Fibroblast of skin of left biceps (primary cell): ENCODE measurements at regions not wholly inside any gene's neighbourhood (a gene's known extent, or its start where the extent isn't known, plus 50 kb on each side); places are given as distances from the start of the nearest gene placed in this dataset.
"Not testable (repeated sequence)": the region's sequence is repeated elsewhere in the genome, so short reads cannot be mapped to it uniquely, and the experiment has no call there.

ENCODE experiments used
- DNase-seq, 2 experiments: peaks; one replicate each; pipeline ENCODE4 v3.0.0-alpha.2; 2013; ENCODE audit warnings: low read depth in 2 of 2

DNA sequence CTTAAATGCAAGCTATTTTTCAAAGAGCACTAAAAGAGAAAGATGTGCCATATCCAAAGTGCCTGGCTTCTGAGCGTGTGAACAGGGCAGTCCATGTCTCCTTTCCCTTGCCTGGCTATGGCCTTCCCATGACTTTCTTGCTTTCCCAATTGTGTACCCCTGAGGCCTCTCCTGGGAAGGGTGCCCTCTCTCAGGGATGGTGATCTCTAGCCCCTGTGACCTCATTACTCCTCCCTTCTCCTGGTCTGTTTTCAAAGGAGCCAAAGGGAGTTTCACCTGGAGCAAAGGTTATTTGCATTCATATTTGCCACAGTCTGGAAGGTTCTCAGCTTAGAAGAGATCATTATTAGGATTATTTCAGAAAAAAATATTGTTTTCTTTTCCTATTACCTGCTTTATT is 429.4 kb upstream of the TMTC1 start:
- no peak for DNase-seq

DNA sequence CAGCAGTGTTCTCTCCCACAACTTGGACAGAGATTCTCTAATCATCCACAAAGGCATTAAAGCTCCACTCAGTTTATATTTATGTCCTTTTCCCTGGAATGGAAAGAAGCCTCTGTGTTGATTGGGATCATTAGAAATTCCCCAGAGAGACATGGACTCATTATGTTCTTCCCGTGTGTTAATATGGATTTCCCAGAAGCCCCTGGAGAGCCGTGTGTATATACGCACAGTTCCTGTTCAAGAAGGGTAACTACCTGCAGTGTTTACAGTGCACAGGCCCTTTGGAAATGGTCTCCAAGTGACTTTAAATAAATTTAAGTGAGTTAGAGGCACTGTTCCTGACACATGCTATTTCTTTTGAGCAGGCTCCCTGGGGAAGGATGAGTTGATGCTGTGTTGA is 428.0 kb upstream of the TMTC1 start:
- DNase-seq, result no peak

DNA sequence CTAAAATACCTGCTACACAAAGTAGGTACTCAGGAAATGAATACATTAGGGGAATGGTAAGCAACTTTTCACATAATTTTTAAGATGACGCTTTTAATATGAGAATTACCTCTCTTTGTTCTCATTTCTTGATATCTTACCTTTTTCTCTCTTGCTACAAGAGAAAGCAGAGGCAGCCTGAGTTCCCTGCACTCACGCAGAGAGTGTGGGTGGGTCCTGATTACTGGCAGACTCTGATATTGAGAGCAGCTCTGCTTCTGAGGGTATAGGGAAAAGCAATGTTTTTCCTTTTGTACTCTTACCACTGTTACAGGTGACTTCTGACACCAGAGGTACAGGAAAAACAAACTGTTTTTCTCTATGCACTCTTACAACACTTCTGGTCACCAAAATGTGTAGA is 420.2 kb upstream of the TMTC1 start:
- DNase-seq, result no peak

DNA sequence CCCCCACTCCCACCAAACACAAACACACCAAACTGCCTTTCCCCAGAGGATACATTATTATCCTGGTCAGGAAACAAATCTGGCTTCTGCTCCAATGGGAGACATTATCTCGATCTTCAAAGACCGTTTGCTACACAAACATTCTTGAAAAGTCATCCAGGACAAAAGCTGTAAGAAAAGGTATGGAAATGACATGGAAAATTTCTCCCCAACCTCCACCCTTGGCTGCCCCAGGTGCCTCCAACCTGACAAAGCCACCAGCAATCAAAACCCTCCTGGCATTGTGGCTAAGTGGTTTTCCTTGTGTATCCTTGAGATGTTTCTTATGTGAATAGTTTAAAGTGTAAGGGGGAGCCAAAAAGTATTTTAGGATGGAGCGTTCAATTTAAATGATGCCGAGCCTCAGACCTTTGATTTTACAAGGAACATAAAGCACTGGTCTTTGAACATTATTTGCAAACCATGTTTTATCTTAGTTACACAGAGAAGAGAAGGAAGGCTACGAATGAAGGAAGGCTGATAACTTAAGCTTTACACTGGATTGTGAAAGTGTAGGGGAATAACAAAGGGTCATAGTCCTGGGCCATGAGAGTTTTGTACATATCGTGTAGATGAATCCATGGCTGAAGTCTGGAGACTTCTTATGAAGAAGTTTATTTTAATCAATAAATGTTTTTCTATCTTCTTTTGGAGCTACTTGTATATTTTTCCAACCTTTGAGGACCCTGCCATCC is 418.9 kb upstream of the TMTC1 start:
- DNase-seq, result no peak

DNA sequence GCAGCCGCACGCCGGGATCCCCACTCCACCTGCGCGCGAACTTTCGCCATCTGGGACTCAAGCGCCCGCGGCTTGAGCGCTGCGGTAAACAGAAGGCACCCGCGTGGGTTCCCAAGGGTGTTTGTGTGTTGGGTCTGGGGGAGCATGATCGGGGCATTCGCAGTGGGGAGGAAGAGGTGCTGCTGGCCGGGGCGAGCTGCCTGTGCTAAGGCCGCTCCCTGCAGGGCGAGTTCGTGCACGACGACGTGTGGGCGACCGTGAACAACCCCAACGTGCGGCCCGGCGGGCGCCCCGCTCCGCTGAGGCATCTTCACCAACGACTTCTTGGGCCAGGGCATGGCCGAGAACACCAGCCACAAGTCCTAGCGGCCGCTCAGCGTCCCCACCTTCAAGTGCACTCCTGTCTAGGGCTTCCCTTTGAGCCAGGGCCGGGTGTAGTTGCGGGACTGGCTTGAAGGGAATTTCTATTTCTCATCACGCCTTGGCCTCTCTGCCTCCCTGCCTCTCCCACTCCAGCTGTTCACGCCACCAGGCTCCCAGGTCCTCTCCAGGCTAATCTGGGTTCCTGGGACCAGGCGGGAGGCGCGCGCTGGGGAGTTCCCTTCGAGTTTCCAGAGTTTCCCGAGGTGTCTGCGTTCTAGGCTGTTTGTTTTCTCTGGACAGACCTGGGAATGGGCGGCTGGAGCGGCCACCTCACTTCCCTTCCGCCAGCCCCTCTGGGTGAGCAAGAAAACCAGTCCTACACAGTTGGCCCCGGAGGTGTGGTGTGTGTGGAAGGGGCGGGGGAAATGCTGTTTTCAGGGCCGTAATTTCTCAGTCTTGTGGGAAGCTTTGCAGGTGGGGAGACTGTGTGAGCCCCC is 417.8 kb upstream of the TMTC1 start:
- no peak for DNase-seq

DNA sequence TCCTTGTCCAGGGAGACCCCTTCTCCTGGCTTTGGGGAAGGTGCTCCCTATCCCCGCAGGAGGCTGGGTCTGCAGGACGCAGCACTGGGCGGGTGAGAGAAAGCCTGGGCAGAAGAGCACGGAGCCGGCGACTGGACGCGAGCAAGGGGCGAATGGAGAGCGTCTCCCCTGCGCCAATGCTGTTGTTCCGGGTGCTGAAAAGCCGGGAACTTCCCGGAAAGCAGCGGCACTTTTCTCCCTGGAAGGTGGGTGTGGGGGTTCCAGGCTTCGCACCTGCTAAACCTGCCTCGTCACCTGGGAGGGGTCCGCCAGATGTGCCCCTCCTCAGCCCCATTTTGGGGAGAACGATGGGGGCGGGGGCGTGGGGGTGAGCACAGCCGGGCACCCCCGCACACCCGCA is 417.1 kb upstream of the TMTC1 start:
- no peak for DNase-seq

DNA sequence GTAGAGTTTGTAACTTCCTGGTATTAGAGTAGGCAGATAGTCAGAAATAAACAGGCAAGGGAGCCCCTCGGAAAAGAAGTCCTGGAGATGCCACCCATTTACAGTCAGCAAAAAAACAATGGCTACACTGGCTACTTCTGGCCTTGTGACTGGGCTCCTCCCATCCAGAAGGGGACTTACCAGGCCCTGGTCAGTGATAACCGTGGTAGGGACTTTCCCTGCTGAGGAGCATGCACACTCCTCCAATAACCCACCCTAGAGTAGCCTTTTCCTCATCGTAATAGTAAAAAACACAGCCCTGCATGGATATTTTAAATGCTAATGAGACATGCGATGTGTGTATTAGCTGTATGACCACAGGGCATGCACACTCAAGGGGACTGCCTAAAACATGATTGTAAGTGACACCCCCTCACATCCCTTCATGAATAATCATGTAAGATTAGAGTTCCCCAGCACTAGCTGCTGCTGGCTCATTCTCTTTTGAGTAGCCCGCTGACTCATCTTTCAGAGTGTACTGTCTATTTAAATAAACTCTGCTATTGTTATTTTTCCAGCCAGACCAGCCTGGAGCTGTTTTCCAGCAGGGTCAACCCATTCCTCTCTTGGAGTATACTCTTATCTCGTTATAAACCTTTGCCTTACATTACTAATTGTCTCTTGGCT is 413.8 kb upstream of the TMTC1 start:
- DNase-seq, result no peak

DNA sequence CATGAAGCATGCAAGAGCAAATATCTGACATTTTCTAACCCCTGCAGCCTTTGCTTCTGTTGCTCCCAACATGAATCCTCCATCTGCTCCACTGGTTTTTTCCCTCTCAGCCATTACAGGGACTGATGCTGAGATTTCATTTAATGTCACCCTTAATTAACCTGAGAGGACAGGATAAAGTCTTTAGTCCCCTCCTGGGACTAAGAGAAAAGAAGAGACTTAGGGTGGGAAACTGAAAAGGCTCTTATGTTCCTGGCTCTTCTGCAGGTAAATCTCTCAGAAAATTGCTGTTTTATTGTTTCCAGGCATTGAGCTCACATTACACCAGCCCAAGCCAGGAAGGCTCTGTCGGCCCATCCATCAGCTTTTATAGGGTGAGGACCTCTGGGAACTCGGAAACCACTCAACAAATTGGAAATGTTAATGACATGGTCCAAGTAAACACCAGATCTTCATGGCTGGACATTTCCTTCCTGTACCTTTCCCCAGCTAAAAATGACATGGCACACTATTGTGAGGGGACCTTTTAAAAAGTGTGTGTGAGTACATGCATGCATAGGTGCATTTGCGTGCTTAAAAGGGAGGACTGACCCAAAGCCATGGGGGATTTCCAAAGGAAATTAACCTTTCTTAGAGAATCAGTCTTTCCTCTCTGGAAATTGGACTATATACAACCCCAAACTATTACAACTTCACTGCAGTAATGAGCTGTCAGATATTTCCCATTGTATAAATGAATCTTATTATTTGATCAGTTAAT is 408.1 kb upstream of the TMTC1 start:
- DNase-seq, result no peak

DNA sequence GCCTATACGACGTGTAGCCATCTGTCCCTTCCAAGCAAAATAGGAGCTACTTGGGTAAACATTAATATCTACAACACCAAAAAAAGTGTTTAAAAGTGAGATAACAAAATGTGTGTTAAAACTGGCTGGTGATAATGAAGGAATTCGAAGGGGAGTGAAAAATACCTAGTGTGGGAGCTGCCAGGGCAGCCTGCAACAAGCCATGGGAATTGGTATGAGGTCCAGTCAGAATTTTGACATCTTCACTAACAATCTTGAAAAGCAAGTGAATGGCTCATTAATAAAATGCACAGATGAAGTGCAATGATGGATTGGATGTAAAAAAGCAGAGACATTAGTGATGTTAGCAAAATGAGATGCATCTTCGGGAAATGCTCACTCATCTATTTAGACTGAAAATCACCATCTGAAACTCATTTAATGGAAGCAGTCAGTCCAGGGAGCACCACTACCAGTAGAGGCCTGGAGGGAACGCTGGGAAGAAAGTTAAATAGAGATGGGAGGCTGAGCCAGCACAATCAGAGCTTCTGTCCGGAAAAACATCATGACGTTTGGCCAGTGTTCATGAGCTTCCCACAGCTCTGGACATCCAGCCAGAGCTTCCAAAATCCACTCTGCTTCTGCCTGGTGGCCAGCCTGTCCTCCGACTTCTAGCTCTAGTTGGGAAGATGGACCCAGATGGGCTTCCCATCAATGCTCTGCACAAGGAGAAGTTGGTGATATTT is 405.0 kb upstream of the TMTC1 start:
- no peak for DNase-seq

DNA sequence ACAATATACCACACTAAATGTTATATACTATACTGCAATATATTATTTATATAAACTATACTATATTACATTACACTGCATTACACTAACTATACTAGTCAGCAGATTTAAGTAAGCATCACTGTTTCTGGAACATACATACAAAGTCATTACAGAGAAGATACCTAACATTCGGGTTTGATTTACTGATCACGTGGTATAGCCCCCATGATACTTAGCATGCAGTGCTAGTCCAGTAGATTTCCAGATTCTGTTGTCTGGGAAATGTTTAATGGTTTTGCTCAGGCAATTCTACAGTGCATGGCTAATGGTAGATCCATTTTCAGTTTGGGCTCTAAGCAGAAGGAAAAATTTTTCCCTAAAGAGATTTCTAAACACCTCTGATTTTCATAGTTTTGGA is 403.7 kb upstream of the TMTC1 start:
- DNase-seq, result no peak

DNA sequence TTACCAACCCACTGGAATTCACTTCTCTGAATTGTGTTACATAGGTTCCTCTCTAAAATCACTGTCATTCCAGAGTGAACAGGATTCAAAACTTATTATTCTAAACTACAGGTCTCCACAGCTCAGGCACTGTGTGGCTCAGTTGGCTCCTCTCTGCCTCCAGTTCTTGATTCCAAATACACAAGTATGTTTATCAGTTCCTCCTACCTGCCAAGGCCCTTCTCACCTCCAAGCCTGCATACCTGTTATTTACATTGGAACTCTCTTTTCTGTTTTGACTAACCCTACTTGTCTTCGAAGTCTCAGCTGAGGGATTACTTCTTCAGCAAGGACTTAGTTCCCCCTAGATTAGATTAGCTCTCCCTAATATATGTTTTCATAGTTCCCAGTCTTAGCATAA is 397.6 kb upstream of the TMTC1 start:
- DNase-seq, result no peak

DNA sequence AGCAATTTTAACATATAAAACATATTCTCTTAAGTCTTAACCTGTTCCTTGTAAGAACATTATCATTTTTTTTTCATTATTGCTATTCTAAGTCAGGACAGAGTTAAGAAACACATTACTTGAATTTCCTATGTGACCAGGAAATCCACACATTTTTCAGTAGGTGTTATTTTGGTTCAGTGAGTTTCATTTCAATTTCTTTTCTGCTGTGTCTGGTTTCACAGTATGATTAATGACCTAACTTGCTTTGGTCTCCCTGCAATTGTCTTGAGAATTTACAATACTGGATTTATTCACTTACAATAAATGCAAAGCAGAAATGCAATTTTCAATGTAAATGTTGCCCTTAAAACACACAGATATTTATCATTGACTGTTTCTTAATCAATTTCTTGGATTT is 396.9 kb upstream of the TMTC1 start:
- no peak for DNase-seq

DNA sequence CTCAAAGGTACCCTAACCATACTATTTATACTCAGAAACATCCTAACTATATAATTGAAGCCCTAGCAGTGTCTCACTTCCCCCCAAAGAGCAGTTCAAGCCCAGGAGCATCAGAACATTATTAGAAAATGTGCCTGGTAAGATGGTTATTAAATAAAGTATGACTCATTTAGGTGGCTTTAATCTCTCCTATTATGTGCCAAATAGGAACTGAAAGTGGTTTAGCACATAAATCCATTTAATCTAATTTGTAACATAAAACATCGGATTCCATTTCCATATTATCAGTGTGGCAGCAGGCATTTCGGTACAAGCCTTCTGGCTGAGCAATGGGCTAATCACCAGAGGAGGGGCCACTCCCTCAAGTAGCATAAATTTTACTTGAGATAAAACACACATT is 395.2 kb upstream of the TMTC1 start:
- no peak for DNase-seq

DNA sequence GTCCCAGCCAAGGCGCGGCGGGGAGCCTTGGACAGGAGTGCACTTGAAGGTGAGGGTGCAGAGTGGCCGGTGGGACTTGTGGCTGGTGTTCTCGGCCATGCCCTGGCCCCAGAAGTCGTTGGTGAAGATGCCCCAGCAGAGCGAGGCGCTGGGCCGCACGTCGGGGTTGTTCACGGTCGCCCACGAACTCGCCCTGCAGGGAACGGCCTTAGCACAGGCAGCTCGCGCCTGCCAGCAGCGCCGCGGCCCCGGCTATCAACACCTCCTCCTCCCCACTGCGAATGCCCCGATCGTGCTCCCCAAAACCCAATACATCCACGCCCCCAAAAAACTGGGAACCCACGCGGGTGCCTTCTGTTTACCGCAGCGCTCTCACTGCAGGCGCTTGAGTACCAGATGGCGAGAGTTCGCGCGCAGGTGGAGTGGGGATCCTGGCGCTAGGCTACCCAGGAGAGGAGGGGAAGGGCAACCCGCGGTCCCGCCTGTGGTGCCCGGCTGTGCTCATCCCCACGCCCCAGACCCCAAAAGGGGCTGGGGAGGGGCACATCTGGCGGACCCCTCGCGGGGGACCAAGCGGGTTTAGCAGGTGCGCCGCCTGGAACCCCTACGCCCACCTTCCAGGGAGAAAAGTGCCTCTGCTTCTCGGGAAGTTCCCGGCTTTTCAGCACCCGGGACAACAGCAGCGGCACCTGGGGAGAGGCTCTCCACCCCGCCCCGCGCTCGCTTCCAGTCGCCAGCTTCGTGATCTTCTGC is 386.3 kb upstream of the TMTC1 start:
- no peak for DNase-seq

DNA sequence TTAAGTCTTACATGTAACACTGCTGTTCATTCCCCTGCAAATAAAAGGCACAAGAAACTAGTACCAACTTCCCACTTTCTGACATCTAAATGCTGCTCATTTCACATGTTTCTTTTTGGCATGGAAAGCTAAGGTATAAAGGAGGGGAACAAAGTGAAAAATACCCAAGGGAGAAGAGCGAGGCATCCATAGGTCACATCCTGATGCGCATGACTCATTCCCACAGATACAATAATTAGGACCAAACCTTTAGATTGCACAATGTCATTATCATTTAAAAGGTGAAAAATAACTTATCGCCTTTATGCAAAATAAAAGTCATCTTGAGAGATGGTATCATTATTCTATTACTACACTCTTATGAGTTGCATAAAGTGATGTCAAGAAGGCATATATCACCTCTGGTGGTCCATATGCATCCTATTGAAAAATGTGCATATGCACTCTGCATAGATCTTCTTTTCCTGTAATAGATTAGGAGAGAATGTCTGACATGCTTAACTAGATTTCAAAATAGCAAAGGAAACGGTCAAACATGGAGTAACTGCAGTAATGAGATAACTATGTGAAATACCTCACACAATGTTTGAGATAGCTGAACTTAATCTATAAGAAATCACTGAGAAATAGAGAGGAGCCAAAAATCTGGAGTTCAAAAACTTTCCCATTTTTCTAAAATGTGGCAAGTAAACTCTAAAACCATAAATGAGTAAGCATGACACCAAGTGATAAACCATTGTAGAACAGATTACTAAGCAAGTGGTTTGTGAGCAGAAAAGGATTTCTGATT is 382.5 kb upstream of the TMTC1 start:
- DNase-seq, result peak; percentile 77 to 83

DNA sequence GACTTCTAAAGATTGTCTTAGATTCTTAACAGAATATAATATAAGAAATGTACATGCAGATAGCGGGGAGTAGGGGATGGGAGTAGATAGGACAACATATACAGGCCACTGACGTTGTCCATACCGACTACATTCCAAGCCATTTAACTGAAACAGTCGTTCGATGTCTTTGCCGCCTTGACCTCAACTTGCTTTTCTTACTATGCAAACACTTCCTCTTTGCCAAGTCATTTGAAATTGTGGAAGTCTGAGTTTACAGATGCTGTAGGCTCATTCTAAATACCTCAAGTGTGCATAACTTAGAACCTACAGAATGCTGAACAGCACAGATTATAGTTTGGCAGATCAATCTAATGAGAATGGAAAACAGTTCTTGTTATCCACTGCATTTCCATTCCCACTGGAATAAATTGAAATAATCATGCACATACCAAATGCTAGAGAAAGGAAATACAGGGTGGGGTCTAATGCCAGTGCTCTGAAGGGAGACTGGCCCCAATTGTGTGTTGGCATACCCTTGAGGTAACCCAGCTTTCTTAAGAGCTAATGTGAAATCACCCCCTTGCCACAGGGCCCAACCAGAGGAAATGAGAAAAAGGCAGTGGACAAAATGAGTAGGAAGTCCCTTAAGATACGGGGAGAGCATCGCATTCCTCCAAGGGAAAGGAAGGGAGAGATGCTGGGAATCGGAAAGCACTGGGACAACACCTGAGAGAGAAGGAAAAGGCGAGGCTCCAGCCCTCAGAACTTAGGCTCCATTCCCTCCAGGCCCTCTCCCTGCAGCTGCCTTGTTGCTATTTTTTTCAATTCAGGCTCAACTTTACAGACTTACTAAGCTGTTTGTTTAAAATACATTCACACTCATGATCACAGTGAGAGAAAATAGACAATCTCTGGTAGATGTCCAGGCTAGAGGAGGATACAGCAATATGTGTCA is 380.9 kb upstream of the TMTC1 start:
- no peak for DNase-seq

DNA sequence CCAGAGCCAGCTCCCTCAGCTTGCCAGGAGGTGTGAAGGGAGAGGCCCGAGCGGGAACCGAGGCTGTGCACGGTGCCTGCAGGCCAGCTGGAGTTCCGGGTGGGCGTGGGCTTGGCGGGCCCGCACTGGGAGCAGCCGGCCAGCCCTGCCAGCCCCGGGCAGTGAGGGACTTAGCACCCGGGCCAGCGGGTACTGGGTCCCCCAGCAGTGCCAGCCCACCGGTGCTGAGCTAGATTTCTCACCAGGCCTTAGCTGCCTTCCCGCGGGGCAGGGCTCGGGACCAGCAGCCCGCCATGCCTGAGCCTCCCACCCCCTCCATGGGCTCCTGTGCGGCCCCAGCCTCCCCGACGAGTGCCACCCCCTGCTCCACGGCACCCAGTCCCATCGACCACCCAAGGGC is 373.1 kb upstream of the TMTC1 start:
- DNase-seq, result not testable (repeated sequence)

DNA sequence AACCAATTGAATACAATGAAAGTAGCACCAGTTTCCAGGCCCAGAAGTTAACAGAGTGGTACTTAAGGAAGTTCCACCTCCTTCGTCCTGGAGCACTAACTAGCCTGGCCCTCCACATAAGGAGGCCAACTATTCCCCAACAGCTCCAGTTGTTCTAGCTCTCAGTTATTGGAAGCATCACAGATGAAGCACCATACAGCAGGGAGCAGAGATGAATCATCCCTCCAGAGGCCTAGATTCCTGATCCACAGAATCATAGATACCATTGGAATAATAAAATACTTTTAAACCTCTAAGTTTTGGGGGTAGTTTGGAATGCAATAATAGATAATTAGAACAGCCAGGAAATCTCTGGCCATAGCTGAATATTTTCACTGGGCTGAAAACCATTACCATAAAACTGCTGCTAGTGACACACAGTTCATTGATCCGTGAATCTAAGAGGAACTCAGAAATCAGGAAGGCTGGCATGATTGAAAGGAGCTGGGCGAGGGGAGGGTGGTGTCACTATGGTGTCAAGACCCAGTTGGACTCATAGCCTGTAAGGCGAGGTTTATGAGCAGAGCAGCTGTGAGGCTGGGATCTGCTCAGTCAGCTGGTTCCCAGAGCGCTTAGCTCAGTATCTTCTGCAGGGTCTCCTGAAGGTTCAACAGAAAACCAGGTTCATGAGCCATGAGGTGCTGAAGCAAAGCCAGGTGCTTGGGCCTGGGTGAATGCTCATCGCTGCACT is 371.4 kb upstream of the TMTC1 start:
- peak; percentile 85 for DNase-seq
